ENCODE measurements at regions not wholly inside any gene's neighbourhood (a gene's known extent, or its start where the extent isn't known, plus 50 kb on each side); places are given as distances from the start of the nearest gene placed in this dataset.
"Not testable (repeated sequence)": the region's sequence is repeated elsewhere in the genome, so short reads cannot be mapped to it uniquely, and the experiment has no call there.

- no peak for DNase-seq (ENCODE audit: low spot score)
These were observed 51.8 kb upstream of the TLE1 start for GRCh38 chr9:81741103-81741502.

DNA sequence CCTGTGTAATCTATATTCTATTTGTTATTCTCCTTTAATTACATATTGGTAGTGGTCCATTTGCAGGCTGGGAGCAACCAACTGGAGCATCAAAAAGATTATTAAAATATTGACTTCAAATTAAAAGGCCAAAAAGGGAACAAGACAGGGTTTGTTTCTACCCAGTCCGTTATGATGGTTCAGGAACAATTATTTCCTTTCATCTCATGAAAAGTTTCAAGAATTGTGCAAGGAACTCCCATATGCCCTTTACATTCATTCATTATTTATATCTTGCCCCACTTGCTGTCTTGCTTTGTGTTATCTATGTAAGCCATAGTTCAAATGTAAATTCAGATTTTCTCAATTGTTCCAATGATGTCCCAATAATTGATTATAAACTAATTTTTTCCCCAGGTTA lies 58.7 kb upstream of the TLE1 start:
- DNase-seq (ENCODE audit: low spot score), result no peak

DNA sequence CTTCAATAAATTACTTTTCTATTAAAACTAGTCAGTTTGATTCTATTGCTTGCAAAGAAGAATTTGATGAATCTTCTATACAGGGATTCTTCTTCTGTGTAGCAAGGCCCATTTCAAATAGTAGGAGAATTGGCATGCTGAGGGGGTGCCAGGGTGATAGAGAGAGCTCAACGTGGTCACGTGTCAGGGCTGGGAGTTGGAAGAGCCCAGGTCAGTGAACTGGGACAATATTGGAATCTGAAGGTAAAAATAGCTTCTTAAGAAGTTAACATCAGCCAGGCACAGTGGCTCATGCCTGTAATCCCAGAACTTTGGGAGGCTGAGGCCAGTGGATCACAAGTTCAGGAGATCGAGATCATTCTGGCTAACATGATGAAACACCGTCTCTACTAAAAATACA lies 64.1 kb upstream of the TLE1 start:
- no peak for DNase-seq (ENCODE audit: low spot score)

DNA sequence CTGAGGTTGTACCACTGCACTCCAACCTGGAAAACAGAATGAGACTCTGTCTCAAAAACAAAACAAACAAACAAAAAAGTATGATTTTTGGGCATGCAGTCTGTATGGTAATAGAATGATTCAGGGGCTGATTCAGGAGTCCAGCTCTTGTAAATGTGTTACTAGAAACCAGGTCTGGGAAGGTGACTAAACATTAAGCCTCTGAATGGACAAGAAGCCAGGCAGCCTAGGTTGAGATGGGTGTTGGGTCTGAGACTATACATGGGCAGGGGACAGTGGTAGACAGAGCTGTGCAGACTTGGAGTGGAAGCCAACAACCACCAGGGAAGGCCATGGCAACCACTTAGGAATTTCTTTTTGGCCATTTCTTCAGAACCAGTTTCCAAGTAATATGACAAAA lies 64.9 kb upstream of the TLE1 start:
- no peak for DNase-seq (ENCODE audit: low spot score)

GRCh38 chr9:81755721-81756120 lies 66.4 kb upstream of the TLE1 start:
- DNase-seq (ENCODE audit: low spot score), result no peak

DNA sequence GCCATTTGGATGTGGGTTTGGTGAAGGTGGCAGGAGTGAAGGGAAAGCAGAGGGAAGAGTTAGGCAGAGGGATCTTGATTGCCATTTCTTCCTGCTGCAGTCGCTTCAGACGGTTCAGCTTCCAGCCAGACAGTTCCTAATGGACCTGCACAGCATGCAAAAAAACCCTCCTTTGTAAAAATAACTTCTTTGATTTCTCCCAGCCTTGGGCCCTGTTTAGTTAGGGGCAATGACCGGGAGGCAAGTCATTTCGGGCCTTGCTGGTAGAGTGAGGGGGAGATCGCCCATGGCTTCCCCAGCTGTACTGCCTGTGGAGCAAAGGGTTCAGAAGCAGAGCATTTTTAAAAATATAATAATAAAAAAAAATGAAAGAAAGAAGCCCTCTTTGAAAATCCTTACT lies 67.2 kb upstream of the TLE1 start:
- no peak for DNase-seq (ENCODE audit: low spot score)

GRCh38 chr9:81758123-81758797 lies 68.9 kb upstream of the TLE1 start:
- no peak for DNase-seq (ENCODE audit: low spot score)

DNA sequence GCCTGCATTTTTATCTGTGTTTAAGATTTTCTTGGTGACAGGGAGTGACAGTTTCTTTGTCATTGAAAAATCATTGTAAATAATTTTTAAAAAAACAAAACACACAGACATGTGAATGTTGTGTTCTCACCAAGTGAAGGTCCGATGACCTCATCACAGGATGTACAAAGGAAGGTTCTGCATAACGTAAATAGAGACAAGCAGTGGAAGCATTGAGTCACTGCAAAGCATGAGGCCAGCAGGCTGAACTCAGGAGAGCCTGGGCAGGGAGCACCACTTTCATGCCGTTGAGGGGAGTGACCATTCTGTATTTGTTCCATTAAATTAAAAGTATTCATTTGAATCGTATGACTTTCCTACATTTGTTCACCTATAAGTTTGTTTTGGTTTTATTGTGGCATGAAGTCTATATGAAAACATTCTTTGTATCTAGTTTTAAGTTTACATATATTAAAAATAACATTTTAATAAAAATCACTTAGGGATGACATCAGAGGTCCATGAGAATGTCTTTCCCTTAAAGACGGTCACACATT lies 70.4 kb upstream of the TLE1 start:
- no peak for DNase-seq (ENCODE audit: low spot score)

GRCh38 chr9:81767921-81768320 lies 78.6 kb upstream of the TLE1 start:
- no peak for DNase-seq (ENCODE audit: low spot score)

DNA sequence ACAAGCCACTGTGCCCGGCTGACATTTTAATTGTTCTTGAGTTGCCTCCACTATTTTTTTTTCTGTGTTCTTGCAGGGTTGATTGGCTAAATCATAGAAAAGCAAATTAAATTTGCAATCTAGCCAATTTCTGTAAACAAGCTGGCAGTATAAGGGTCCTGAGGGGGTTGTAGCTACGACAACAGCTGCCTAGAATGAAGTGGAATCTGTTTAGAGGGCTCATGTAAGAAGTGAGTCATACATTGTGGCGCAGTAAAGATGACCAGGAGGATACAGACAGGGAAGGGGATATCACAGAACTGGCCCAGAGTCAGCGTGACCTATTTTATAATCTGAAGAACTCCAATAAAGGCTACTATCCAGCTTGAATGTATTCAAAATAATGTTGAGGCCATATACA lies 82.2 kb upstream of the TLE1 start:
- DNase-seq (ENCODE audit: low spot score), result no peak

DNA sequence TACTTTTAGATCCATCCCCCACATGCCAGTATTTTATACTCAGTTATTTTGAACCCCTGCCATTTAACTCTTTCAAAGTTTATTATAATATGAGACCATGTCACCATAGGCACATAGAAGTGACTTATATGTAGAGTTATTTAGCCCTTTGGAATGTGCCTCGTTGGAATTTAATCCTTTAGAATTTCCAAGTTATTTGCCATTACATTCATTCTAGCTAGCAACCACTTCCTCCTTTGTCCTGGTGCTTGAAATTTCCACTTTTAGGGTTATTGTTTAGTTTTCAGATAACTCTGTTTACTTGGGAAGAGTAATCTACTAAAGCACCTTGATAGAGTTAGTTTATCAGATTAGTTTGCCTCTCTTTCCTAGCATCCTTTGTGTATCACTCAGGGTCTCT lies 82.8 kb upstream of the TLE1 start:
- DNase-seq (ENCODE audit: low spot score), result no peak

GRCh38 chr9:81776390-81776789 lies 87.0 kb upstream of the TLE1 start:
- DNase-seq (ENCODE audit: low spot score), result no peak

DNA sequence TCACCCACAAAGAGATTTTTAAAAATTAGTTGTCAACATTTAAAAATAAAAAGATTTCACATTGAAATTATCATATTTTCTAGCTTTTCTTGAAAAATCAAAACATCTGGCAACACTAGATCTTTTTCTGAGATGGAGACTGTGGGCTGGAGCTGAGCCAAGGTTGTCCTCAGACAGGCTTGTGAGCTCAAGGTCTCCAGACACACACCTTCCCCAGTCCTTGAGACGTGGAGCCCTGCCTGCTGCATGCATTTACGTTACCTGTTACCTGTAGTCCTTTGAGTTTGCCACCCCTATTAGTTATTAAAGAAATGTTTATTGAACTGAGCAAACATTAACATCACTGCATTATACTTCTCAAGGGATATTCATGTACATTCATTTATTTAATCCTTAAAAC lies 87.5 kb upstream of the TLE1 start:
- no peak for DNase-seq (ENCODE audit: low spot score)

GRCh38 chr9:81777482-81777881 lies 88.1 kb upstream of the TLE1 start:
- no peak for DNase-seq (ENCODE audit: low spot score)

DNA sequence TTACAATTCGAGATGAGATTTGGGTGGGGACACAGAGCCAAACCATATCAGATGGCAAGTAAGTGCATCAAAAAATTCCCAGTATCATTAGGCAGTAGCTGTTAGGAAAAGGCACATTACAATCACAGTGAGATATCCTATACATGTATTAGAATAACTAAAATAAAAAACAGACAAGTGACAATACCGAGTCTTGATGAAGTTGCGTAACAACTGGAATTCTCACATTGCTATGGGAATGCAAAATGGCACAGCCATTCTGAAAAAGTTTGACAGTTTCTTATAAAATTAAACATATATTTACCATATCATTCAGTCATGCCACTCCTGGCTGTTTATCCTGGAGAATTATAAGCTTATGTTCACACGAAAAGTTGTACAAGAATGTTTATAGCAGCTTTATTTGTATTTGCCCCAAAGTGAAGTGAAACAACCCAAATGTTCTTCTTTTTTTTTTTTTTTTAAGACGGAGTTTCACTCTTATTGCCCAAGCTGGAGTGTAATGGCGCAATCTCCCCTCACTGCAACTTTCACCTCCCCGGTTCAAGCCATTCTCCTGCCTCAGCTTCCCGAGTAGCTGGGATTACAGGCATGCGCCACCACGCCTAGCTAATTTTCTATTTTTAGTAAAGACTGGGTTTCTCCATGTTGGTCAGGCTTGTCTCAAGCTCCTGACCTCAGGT lies 93.1 kb upstream of the TLE1 start:
- DNase-seq (ENCODE audit: low spot score), result no peak

DNA sequence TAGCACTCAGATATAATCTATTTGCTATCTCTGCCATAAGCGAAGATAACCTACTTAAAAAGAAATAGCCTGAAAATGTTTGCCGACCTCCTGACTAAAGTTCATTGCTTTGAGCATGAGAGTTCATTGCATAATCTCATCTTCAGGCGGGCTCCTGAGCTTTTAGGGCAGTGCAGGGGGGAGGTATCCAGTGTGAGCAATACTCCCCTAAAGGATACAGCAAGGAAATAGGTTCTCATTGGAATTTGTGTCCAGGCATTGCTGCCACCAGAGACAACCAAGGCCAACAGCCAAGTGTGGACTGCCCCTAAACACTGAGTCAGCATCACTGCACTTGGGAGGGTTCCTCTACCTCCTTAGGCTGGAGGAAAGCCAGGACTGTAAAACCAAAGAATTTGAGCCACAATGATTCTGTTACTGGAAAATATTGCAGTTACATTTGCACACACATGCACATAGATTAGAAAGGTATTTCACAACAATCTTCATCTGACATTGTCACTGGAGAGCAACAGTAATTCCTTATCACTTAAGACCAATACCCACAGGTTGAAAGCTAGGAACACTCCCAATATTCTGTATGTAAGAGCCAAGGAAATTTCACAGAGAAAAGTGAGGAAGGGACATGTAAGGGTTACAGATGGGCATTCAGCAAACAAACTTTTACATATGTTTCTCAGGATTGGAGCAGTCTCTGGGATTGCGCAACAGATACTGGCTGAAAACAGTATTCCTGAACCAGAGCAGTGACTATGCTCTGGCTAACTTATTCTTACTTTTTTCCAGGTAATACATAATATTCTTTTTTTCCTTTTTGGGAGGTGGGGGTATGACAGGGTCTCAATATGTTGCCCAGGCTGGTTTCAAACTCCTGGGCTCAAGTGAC lies 98.6 kb upstream of the TLE1 start:
- DNase-seq (ENCODE audit: low spot score), result no peak

DNA sequence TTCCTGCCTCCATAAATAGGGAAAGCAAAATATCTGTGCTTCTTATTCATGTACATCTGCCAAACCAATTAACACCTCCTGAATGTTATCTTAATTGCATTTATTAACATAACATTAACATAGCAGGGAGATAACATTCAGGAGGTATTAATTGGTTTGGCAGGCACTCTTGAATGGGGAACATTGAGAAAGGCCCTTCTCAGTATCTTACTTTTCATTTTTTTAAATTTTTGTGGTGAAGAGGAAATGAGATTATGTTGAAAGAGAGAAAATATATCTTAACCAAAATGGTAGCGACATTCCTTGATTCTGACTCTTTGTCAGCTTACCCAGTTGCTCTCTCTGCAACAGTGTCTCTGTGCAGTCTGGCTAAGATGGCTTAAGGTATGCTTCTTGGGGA lies 100.4 kb upstream of the TLE1 start:
- no peak for DNase-seq (ENCODE audit: low spot score)

DNA sequence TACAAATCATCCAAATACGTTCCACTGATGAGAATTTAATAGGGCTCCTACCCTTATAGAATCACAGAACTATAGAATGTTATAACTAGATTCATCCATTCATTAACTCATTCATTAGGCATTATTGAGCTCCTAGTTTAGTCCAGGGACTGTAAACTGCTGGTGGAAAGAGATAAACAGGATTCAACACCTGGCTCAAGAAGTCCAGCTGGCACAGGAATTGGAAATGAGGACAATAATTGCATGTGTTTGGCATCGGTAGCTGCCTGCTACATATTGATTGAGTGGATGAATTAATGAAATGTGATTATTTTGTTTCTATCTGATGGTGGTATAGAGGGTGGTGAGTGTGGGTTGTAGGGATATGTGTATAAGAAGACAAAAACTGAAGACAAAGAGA lies 100.8 kb upstream of the TLE1 start:
- no peak for DNase-seq (ENCODE audit: low spot score)

DNA sequence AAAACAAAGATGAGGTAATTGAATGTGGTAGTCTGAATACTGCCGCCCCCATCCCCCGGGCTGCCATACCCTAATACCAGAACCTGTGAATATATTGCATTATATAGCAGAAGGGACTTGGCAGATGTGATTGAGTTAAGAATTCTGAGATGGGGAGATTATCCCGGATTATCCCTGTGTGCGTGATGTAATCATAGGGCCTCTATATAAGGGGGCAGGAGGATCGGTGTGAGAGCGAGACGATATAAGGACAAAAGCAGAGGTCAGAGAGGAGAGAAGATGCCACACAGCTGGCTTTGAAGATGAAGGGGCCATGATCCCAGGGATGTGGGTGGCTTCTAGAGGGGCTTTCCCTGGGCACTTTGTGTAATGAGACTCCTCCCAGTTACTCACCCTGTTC lies 101.7 kb upstream of the TLE1 start:
- no peak for DNase-seq (ENCODE audit: low spot score)

DNA sequence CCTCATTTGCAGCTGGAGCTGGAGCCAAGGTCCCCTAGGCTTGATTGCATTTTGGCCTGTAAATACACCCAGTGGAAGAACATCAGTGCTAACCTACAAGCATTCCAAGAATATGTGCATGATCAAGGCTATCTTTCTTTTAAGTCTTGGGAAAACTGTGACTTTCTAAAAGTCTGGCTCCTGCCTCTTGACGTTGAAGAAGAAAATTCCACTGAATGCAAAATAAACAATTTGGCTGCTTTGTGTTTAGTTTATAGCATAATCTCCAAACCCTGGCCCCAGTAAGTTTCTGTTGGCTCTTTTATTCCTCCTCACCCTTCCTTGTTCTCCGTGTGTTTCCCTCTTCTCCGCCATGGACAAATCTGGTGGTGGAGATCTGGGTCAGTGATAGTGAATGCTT lies 109.3 kb upstream of the TLE1 start:
- DNase-seq (ENCODE audit: low spot score), result no peak

DNA sequence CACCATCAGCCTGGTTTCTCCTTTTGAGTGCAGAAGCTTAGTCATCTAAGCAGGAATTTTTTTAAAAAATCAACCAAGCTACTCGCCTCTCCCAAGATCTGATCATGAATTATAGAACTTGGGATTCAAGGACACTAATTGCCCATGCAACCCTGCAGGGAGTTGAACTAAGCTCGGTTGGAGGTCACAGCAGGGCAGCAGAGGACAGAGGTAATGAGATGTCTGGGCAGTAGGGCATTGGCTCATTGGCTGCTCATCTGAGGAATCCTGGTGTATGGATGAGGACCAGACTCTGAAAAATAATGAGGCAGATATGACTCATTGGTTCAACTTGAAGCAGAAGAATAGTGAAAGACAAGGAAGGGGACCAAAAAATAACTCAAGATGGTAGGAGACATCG lies 111.8 kb upstream of the TLE1 start:
- DNase-seq (ENCODE audit: low spot score), result no peak

GRCh38 chr9:81804306-81804705 lies 115.0 kb upstream of the TLE1 start:
- no peak for DNase-seq (ENCODE audit: low spot score)

DNA sequence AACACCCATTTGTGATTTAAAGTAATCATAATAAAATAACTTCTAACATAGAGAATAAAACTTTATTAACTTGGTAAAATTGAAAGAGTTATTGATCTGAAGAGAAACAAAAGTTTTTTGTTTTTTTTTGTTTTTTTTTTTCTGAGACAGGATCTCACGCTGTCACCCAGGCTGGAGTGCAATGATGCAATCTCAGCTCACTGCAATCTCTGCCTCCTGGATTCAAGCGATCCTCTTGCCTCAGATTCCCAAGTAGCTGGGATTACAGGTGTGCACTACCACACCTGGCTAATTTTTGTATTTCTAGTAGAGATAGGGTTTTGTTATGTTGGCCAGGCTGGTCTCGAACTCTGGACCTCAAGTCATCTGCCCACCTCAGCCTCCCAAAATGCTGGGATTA lies 116.5 kb upstream of the SPATA31D4 start:
- DNase-seq (ENCODE audit: low spot score), result not testable (repeated sequence)
